ENCODE measurements at regions not wholly inside any gene's neighbourhood (a gene's known extent, or its start where the extent isn't known, plus 50 kb on each side); places are given as distances from the start of the nearest gene placed in this dataset.
A peak's percentile ranks its signal among the peaks of the same experiment; 100 is the strongest.

GRCh38 chr16:22970209-22970865 is 156.4 kb downstream of the HS3ST2 start:
- no peak overlapping the region for H3K56ac ChIP-seq (ENCODE audit: insufficient read length, low read depth, low read length)
- no CpG with 5 or more reads among the region's 4 CpGs for WGBS (ENCODE audit: extremely low coverage, insufficient read length, low lambda C conversion rate)
- no peaks in the 10 kb centered on the region; a peak in 2 of 7 replicates for H3K36me3 Mint-ChIP-seq (ENCODE audit: insufficient read depth in 1 of 3, low read depth in 3 of 3)
- no peak overlapping the region for H3K4me3 Mint-ChIP-seq
- H3K4ac ChIP-seq (ENCODE audit: low read depth, low read length), result no peak overlapping the region
- no peak overlapping the region for H3T11ph ChIP-seq (ENCODE audit: low read length)
- H2BK20ac ChIP-seq (ENCODE audit: low read depth, low read length, poor library complexity, severe bottlenecking), result no peak overlapping the region
- no peak overlapping the region for H2BK12ac ChIP-seq (ENCODE audit: insufficient read length, low read depth, low read length)
- H3K27ac ChIP-seq (ENCODE audit: insufficient read length, low read depth, low read length), result no peak overlapping the region
- no peak for DNase-seq
- H3K4me2 ChIP-seq (ENCODE audit: insufficient read depth, insufficient read length, low read length), result no peak overlapping the region
- H3K4me1 Mint-ChIP-seq, result peaks cover 23 to 28% of the 10 kb centered on the region in 2 experiments
- no peak overlapping the region for H3K14ac ChIP-seq (ENCODE audit: insufficient read depth, low read length)
- H3K9me3 ChIP-seq (ENCODE audit: control insufficient read depth, low read depth, low read length), result no peaks in the 10 kb centered on the region
- no peak overlapping the region for H2BK120ac ChIP-seq (ENCODE audit: low read depth, low read length, poor library complexity, severe bottlenecking)
- H4K5ac ChIP-seq (ENCODE audit: insufficient read length, low read depth, low read length), result no peak overlapping the region
- H3K79me2 ChIP-seq (ENCODE audit: insufficient read depth, low read length), result no peaks in the 10 kb centered on the region
- H3K4me1 ChIP-seq (ENCODE audit: insufficient read depth, low read length), result peaks cover 2% of the 10 kb centered on the region
- H3K23me2 ChIP-seq (ENCODE audit: insufficient read length, low read depth, low read length, poor library complexity, severe bottlenecking), result no peaks in the 10 kb centered on the region
- TF ChIP-seq, protein P1, sequence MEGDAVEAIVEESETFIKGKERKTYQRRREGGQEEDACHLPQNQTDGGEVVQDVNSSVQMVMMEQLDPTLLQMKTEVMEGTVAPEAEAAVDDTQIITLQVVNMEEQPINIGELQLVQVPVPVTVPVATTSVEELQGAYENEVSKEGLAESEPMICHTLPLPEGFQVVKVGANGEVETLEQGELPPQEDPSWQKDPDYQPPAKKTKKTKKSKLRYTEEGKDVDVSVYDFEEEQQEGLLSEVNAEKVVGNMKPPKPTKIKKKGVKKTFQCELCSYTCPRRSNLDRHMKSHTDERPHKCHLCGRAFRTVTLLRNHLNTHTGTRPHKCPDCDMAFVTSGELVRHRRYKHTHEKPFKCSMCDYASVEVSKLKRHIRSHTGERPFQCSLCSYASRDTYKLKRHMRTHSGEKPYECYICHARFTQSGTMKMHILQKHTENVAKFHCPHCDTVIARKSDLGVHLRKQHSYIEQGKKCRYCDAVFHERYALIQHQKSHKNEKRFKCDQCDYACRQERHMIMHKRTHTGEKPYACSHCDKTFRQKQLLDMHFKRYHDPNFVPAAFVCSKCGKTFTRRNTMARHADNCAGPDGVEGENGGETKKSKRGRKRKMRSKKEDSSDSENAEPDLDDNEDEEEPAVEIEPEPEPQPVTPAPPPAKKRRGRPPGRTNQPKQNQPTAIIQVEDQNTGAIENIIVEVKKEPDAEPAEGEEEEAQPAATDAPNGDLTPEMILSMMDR (conservative IDR thresholded peaks at IDR 0.05), result no peak
- H3K27ac Mint-ChIP-seq, result peak overlapping the region in 1 of 3 experiments; percentile 58; a peak in 2 of 7 replicates
- no peaks in the 10 kb centered on the region for H4K20me1 ChIP-seq (ENCODE audit: control insufficient read depth, insufficient read depth, insufficient read length)
- H2BK15ac ChIP-seq (ENCODE audit: low read depth, low read length), result no peak overlapping the region
- peaks cover 1 to 6% of the 10 kb centered on the region in 2 experiments; a peak in 4 of 5 replicates for H3K9me3 Mint-ChIP-seq
- H3K79me1 ChIP-seq (ENCODE audit: insufficient read depth, low read depth, low read length, poor library complexity, severe bottlenecking), result no peaks in the 10 kb centered on the region
- H3K18ac ChIP-seq (ENCODE audit: insufficient read length, low read depth, low read length), result no peak overlapping the region
- H2AK5ac ChIP-seq (ENCODE audit: insufficient read length, low read length), result no peak overlapping the region
- H2BK5ac ChIP-seq (ENCODE audit: insufficient read length, low read length), result no peak overlapping the region
- no peaks in the 10 kb centered on the region for H3K27me3 ChIP-seq (ENCODE audit: insufficient read depth, low read length)
- no peak overlapping the region for H4K91ac ChIP-seq (ENCODE audit: insufficient read length, low read depth, low read length)
- peaks cover 7% of the 10 kb centered on the region for H3K27me3 Mint-ChIP-seq (ENCODE audit: low read depth)
- no peak overlapping the region for H4K8ac ChIP-seq (replicated peaks; ENCODE audit: insufficient read length, low read depth, low read length)
- H2AFZ ChIP-seq (ENCODE audit: low read length), result no peak overlapping the region
- H3K9ac ChIP-seq (ENCODE audit: extremely low read depth, insufficient read length, low read length), result no peak overlapping the region
- H3K23ac ChIP-seq (ENCODE audit: insufficient read length, low read depth, low read length), result no peak overlapping the region

Data from H9 (cell line).